ENCODE measurements at regions not wholly inside any gene's neighbourhood (a gene's known extent, or its start where the extent isn't known, plus 50 kb on each side); places are given as distances from the start of the nearest gene placed in this dataset.

DNA sequence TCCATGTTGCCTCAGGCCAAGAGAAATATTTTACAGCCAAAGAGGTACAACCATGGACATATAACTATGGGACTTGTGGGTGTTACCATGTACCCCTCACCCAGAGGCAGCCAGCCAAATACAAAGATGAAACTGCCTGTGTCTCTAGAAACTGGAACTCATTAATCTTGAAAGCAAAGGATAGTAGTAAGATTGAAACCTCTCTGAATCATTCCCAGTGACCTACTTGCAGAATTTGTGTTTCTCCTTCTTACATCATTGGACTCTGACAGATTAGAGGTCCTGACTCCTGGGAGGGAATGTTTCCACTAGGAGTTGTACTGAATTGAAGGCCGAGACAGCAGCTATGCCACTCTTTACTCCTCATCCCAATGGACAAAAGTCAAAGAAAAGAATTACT lies 257.4 kb upstream of the UBASH3B start:
- no peak for DNase-seq

DNA sequence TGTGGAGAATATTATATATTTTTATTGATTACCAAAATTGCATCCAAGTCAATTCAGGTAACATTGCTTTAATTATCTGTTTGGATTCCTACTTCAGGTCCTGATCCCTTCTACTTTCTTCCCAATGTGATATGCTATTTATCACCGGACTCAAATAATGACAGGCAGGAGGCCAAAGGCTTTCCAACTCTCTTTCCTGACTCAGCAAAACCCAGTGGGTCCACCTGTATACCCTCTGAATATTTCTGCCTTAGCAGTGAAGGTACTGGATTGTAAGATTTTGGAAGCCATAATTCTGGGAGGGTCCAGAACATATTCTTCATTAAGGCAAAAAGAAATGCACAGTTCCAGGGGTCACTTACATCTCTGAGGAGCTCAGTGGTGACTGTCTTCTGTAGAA lies 260.2 kb upstream of the UBASH3B start:
- DNase-seq: no peak

DNA sequence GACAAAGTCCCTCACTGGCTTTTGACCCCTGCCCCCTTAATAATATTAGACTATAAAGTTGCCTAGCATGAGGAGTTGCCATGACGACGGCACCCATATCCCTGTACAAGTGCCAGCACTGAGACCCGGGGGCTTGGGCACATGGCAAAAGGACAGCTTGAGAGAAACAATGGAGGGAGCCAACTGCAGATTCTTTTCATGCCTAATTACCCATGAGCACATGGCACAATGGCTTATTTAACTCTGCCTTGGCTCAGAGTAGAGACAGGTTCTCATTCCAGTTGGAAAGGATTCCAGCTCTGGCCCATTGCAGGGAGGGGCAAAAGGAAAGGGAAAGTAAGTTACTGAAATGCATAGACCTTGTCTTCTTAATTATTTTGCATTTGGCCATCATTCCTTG lies 261.2 kb upstream of the UBASH3B start:
- DNase-seq: peak; percentile 23

DNA sequence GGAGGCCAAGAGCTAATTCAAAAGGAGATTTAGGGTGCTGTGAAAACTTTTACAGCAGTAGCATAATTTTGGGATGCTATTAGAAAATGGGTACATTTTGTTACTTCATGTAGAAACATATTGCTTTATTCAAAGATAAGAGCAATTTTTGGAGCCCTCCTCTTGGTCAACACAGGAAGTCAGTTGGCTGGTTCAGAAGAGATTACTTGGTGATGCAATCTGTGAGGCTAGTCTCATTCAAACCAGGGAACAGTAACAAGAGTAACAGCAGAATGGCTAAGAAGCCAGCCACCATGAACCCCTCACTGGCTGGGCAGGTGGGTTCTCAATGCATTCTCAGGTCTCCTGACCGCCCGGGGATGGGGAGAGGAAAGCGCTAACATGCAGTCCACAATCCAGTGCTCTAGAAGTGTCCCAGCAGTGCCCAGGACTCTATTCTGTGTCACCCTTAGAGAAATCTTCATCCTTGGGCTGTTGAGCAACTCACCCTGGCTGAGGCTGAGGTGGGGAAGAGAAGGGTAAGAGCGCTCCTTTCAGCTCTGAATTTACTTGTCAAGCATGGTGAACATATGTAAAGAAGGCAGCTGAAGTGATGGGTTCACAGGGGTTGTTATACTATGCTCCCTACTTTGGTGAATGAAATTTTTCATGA lies 262.2 kb upstream of the UBASH3B start:
- DNase-seq: no peak

DNA sequence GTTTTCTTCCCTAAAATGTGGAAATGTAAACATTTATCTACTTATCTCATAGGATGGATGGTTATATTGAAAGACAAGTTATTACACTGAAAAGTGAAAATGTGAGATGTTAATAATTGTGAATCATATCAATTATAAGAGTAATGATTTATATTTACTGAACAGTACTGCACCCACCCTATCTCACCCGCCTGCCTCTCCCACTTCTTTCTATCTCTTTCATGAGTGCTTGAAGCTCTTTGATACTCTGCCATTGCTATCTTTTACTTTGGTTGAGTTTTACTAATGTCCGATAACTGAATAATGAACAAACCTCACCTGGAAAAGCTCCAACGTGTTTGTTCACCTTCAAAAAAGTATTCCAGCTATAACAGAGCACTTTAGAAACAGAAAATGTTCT lies 263.0 kb upstream of the UBASH3B start:
- no peak for DNase-seq

DNA sequence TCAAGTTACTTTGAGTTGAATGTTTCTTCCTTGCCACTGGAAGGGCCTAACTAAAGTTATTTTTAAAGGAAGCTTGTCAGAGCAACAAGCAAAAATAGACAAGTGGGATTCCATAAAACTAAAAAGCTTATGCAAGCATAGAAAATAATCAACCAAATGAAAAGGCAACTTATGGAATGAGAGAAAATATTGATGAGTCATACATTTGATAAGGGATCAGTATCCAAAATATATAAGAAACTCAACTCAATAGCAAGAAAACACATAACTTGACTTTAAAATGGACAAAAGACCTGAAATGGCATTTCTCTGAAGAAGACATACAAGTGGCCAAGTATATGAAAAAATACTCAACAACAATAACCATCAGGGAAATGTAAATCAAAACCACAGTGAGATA lies 264.5 kb upstream of the UBASH3B start:
- DNase-seq: no peak

DNA sequence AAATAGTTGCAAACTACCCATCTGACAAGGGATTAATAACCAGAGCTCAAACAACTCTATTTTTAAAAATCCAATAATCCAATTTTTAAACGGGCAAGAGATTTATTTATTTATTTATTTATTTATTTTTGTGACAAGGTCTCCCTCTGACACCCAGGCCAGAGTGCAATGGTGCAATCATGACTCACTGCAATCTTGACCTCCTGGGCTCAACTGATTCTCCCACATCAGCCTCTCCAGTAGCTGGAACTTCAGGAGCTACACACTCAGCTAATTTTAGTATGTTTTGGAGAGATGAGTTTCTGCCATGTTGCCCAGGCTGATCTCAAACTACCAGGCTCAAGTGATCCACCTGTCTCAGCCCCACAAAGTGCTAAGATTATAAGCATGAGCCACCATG lies 267.2 kb upstream of the BLID start:
- no peak for DNase-seq

DNA sequence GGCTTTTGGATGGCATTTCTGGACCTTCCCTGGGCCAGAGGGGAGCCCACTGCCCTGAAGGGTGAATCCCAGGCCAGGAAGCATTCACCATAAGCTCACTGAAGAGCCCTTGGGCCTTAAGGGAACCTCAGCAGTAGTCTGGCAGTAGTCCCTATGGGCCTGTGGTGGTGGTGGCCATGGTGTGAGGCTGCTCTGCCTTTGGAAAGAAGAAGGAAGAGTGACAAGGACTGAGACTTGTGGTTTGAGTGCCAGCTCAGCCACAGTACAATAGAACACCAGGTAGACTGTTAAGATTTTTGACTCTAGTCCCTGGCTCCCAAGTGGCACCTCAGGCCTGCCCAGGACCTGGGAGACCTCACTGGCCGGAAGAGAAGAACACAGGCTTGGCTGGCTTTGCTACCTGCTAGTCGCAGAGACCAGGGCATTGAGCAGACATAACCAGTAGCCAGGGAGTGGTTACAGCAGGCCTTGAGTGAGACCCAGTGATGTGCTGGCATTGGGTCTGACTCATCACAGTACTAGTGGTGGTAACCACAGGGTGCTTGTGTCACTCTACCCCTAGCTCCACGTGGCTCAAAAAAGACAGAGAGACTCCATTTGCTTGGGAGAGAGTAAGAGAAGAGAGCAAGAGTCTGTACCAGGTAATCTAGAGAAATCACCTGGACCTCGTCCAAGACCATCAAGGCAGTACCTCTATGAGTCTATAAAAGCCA lies 259.8 kb upstream of the BLID start:
- no peak for DNase-seq

DNA sequence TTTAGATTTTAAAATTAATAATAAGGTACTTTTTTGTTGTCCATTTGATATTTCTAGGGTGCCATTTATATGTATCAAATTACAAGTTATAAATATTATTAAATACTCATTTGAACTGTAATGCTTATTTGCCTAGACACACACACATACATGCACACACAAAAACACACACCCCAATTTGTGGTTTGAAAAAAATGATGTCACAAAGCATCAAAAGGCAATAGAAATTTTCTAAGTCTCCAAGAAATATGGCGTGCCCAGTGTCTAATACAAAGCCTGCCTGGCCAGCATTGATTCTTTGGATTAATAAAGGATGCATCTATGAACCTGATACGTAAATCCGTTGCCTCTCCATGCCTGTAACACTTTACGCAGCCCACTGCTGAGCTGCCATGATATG lies 252.8 kb upstream of the BLID start:
- no peak for DNase-seq

DNA sequence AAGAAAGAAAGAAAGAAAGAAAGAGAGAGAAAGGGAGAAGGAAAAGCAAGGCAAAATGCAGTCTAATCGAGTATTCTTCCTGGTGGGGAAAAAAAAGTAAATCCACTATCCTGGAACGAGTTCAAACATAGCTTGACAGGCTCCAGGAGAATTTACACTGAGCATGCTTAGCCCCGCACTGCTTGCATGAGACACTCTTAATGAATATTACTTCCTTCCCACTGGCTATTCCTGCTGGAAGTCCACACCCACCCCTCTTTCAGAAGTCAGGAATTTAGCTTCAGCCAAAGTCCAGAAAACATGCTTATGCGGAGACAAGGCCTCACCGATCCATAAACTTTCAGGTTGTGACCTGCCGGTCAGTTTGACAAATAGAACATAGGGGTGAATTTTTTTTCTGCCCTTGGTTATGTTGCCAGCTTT lies 251.8 kb upstream of the BLID start:
- DNase-seq: no peak

DNA sequence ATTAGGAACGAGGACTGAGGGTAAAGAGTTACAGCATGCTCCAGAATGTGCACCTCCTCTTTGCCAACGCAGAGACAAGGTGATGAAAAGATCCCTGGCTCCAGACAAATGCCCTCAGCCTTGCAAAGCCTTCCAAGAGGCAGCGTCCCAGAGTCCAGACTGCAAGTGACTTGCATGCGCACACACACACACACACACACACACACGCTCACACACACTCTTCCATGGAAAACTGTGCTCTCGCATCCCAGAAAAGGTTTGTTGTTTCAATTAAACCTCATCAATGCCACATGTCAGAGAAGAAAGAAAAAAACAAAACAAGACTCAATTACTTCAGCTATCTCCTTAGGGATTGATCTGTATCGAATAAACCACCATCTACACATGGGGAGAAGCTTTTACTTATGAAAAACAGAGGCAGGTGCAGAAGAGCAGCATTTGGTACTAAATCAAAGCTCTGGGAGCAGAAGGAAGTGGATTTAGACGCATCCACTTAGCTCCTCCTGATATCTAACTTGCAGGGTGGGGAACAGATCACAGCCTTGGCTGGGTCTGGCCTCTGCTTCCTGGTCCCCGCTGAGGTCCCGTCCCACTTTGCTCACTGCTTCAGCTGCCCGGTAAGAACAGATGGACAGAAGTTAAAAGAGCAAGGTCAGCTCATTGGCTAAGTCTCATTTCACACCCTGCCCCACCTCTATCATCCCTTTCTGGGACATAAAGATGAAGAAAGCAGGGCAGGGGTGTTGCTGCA lies 249.8 kb upstream of the BLID start:
- no peak for DNase-seq

DNA sequence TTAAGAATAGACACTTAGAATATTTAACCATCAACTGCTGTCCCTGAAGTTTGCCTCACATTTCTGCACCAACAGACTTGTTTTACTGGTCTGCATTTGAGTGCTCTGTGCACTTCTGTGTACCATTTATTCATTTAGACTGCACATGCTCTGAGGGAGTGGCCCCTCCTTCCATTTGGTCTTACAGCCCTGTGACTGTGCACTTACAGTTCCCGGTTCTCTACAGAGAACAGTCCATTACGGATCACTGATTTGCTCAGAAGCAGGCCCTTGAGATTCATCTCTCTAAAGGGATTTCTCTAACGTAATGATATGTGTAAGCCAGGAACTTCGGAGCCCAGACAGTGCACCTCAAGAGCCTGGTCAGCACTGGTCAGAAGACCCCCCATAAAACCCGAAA lies 247.3 kb upstream of the BLID start:
- no peak for DNase-seq

DNA sequence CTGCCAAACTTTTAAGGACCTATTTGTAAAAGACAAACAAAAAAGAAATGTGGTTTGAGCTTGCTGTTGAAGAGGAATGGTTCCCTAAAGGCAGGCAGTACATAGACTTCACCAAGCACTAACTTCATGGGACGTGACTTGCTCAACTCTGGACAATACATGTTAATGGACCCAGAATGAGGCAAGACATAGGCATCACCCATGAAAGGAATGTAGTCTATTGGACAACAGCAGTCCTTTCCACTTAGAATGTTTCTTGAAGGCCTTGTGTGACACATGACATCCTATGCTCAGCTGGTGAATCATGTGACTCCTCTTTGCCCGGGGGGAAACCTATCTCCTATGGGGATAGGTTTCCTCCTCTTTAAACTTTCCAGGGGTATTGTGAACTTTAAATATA lies 246.4 kb upstream of the BLID start:
- no peak for DNase-seq

DNA sequence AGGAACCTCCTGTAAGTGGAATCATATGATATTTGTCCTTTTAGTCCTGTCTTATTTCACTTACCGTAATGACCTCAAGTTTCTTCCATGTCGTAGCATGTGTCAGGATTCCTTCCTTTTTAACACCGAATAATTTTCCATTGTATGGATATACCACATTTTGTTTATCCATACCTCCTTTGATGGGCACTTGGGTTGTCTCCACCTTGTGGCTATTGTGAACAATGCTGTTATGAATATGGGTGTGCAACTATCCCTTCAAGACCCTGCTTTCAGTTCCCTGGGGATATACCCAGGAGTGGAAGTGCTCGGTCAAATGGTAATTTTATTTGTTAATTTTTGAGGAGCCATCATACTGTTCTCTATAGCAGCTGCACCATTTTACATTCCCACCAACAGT lies 244.9 kb upstream of the BLID start:
- no peak for DNase-seq

DNA sequence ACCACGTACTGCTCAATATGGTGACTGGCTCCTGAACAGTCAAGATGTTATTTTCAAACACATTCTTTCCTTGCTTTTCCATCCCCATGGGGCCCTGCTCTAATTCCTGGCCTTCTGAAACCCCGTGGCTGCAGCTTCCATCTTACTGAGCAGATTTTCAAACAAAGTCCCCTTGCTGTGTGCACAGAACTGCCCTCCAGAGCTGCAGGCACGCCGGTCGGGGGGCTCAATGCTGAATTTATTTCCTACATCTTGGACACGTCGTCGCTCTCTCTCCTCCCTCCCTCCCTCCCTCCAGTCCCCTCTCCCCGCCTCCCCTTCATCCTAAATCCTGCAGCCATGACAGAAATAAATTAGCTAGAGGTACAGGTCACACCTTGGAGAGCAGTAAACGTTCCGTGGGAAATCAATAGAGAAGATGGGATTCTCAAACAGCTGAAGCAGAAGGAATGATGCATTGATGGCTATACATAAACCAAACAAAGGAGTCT lies 243.1 kb upstream of the BLID start:
- DNase-seq: no peak

DNA sequence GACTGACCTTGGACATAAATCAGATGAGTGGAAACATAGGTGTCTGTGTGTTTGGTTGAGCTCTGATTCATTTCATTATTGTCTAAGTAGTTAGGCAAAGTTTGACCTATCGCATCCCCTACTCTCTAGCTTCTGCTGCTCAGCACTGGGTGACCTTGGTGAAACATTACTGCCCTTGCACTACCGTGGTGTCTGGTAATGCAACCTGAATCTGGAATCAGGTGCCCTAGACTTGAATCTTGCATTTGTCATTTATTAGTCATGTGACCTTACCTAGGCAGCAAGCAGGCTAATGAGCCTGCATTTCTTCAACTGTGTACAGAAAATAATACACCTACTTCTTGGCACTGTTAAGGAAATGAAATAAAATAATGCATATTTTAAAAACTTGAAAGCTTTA lies 242.3 kb upstream of the BLID start:
- DNase-seq: no peak

DNA sequence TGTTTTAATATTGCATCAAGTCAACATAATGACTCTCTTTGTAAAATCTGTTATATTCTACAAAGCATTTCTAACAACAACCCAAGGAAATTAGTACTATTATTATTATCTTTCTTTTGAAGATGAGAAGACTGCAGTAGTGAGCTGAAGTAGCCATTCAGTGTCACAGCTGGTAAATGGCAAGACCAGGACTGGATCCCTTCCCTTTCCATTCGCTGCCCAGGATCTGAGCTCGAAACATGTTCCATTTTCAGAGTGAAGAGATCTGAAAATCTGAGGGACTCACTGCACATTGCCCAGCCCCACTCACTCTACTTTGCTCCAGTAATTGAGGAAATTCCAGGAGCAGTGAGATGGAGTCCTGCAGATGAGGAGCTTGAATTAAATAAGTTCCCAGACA lies 240.0 kb upstream of the BLID start:
- no peak for DNase-seq

DNA sequence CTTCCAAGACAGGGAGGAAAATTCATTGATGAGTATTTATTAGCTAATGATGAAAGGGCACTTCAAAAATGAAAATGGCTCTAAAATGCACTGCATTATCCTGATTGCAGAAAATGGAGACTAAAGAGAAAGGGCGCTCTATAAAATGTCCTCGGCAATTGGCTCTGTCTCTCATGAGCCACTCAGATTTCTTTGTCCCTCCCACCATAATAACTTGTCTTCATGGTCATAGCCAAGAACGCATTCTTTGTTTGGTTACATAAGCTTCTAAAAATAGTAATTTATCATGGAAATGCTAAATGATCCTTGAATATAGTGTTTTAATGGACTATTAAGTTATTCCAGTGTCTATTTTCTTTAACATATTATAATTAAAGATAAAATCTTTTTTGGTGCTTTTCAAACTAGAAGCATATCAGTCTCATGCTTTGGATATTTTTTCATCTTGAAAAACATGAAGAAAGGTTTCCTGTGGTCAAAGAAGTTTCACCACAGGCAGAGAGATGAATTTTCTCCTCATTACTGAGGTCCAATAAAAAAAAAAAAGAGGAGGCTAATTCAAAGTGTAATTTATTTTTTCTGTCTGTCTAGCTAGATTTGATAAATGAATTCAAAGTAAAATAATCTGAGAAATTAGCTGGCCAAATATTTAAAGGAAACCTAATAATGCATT lies 238.1 kb upstream of the BLID start:
- DNase-seq: no peak

DNA sequence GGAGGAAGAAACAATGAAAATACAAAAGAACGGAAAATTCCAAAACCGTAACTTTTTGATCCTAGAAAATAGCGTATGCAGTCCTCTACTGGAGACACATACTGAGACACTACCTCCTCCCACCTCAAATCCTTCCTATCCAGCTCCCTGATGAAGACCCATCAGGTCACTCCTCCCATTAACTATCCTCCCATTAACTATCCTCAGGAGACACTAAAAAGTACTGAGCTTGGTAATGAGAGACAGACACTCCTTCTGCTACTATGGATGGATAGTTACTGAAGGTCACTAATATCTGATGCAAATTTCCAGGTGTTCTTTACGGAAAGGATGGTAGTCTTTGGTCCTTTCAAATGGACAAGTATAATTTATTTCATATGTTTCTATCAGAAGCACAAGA lies 237.5 kb upstream of the BLID start:
- no peak for DNase-seq

DNA sequence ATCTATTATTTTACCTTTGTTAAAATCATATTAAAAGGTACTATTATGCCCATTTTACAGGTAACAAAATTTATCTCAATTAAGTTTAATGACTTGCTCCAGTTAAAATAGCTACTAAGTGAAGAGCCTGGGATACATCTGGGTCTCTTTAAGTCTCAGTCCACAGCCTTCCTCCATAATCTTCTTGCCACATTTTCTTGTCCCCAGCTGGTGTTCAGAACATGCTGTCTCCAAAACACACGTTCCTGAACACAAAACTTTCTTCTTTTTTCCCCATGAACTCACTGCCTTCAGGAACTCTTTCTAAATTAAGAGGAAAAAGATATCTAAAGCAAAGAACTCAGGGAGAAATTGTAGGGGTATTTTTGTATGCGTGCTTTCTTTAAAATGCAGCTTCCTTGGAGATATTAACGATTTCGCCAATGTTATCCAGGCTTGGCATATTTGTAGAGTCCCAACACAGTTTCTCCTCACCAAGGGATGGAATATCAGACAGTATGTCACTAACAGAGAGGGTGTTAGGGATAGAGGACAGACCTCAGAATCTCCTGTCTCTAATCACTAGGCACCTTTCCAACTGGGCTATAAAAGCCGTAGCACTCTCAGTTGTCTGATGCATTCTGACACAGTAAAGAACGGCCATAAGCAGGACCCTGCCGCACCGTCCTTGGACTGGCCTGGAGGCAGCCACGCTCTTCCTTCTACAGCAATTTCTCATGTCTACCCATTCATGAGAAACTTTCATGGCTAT lies 232.8 kb upstream of the BLID start:
- DNase-seq: no peak

DNA sequence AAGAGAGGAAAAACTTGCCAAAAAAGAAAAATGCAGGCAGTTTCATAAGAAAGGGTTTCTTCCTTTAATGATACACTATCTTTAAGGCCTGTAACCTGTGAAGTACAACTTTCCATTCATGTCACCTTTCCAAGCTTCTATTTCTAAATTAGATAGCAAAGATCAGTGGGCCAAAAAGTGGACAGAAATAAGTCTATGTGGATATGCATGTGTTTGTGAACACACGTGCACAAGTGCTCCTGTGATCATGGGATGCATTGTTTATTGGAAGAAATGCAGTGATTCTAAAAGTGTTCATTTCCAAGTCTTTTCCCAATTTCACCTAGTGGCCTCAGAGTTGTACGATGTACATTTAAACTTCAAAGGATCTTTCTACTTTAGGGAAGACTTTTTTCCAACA lies 230.0 kb upstream of the BLID start:
- DNase-seq: no peak

DNA sequence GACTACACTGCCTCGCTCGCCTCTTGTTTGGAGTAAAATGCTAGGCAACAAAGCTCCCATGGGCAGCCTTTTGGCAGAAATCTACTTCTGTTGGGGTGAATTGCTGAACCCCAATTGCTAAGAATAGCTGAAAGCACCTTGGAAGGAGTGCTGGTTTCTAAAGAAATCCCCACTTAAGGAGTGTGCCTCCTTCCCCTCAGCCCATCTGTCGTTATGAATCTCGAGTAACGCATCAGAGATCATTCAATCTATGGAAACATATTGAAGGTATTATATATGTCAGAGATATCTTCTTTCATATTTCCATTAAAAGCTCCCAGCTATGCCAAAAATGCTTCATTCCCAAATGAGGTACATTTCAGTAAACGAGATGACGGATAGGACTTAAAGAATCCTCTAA lies 229.6 kb upstream of the BLID start:
- DNase-seq: no peak

DNA sequence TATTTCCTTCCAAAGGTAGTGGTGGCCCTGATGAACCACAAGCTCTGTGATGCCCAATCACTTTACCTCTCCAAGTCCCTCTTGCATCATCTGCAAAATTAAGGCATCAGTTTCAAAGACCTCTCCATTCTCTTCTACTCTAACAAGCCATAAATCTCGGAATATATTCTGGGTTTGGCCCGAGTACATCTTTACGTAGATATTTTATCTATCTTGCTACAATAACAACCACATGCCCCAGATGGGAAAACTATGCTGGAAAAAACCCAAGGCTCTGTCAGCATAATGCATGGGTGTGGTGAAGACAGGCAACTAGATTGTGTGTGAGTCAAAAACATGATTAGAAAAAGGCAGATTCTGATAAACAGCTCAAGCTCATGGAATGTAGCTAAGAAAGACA lies 228.2 kb upstream of the BLID start:
- no peak for DNase-seq

Data from midbrain (tissue), 1 donor.